ENCODE measurements at regions not wholly inside any gene's neighbourhood (a gene's known extent, or its start where the extent isn't known, plus 50 kb on each side); places are given as distances from the start of the nearest gene placed in this dataset.

DNA sequence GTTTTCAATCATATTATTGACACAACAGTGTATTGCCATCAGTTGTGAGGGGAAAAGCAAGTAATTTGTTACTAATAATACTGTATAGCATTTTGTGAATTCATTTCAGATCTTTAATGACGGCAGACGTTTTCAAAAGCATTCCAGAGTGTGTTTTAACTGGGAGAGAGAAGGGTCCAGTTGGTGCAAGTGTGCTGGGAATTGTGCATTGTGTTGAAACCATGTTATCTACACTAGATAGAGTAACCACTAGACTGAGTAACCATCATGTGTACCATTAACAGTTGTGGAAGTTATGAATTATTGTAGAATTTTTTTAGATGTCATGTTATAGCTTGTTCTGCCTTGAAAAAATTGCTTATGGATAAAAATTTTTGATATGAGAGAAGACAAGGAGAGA lies 104.5 kb upstream of the VEGFC start:
- H3K4me3 ChIP-seq (ENCODE audit: low read depth, low read length) = no peak overlapping the region
- TF ChIP-seq, protein P1, sequence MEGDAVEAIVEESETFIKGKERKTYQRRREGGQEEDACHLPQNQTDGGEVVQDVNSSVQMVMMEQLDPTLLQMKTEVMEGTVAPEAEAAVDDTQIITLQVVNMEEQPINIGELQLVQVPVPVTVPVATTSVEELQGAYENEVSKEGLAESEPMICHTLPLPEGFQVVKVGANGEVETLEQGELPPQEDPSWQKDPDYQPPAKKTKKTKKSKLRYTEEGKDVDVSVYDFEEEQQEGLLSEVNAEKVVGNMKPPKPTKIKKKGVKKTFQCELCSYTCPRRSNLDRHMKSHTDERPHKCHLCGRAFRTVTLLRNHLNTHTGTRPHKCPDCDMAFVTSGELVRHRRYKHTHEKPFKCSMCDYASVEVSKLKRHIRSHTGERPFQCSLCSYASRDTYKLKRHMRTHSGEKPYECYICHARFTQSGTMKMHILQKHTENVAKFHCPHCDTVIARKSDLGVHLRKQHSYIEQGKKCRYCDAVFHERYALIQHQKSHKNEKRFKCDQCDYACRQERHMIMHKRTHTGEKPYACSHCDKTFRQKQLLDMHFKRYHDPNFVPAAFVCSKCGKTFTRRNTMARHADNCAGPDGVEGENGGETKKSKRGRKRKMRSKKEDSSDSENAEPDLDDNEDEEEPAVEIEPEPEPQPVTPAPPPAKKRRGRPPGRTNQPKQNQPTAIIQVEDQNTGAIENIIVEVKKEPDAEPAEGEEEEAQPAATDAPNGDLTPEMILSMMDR (IDR thresholded peaks at IDR 0.05; ENCODE audit: borderline replicate concordance, insufficient read depth, low read depth, low read length) = no peak

DNA sequence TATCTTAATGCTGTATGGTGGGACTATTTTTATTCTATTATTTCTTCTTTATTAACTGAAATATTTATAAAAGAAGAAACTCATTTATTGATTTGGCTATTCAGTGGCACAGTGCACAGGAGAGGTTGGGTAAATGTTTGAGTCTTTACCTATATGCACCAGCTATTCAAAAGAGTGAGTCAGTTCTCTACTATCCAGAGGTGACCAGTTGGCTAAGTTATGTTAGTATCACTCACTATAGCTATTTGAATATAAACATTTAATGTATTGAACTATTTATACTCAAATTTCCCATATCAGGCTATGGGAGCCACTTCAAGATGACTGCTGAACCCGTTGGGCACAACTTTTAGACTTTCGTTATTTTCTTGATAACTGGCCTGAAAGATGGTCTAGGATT lies 106.1 kb upstream of the VEGFC start:
- TF ChIP-seq, protein P1 (IDR thresholded peaks at IDR 0.05; ENCODE audit: borderline replicate concordance, insufficient read depth, low read depth, low read length) = no peak
- H3K4me3 ChIP-seq (ENCODE audit: low read depth, low read length) = no peak overlapping the region

DNA sequence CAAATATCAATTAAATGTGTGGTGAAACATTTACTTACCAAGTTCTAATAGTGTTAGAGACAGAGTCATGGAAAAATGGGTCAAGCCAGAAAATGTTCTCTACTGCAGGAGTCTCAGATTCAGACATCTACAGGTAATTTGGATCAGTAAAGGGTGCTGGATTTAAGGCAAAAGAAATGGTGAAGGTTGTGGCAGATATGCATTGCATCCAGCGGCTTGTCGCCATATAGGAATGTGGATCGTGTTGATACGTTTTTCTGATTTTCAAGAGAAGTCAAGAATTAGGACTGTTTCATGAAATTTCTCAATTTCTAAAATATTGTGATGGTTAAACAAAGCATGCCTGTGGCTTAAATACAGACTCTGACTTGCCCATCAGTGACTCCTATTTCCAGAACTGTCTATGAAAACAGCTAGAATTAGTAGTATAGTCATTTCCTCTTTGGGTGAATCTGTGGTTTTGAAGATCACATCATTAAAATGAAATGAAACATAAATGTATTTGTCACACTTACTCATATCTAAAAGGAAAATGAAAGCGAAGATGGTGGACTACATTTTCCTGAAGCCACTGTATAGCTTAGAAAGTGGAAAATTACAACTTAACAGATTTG lies 110.1 kb upstream of the VEGFC start:
- no peak overlapping the region for H3K4me3 ChIP-seq (ENCODE audit: low read depth, low read length)
- TF ChIP-seq, protein P1 (IDR thresholded peaks at IDR 0.05; ENCODE audit: borderline replicate concordance, insufficient read depth, low read depth, low read length) = no peak

DNA sequence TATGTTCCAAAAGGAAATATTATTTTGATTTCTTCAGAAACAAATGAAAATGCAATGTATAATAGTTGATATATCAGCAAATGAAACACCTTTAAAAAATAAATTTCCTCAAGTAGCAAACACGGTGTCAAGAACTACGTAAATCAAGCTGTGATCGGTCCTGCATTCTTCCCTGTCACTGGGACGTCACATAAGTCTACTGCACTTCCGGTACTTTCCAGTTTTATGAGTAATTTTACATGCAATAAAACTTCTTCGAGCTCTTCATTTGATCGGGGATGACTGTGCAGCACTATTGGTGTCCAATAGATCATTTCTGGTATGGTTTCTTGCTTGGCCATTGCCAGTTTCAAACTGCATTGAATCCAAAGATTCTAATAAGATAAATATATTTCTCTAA lies 114.0 kb upstream of the VEGFC start:
- no peak overlapping the region for H3K4me3 ChIP-seq (ENCODE audit: low read depth, low read length)
- TF ChIP-seq, protein P1 (IDR thresholded peaks at IDR 0.05; ENCODE audit: borderline replicate concordance, insufficient read depth, low read depth, low read length) = no peak

DNA sequence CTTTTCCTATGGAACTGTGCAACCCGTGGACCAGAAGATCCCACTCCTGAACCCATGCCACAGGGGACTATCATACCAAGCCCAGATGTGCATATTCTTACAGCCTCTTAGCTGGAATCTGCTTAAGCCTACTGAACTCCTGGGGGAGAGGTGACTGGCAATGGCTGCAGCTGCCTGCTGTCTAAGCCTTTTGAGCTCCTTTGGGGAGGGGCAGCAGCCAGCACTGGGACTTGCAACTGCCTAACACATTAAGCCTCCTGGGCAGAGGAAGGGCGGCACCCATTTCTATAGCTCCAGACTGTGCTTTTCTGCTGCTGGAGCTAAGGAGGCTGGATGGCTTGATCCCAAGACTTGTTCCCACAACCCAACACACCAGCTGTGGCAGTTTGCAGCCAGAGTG lies 117.9 kb upstream of the VEGFC start:
- TF ChIP-seq, protein P1 (IDR thresholded peaks at IDR 0.05; ENCODE audit: borderline replicate concordance, insufficient read depth, low read depth, low read length) = no peak
- no peak overlapping the region for H3K4me3 ChIP-seq (ENCODE audit: low read depth, low read length)

DNA sequence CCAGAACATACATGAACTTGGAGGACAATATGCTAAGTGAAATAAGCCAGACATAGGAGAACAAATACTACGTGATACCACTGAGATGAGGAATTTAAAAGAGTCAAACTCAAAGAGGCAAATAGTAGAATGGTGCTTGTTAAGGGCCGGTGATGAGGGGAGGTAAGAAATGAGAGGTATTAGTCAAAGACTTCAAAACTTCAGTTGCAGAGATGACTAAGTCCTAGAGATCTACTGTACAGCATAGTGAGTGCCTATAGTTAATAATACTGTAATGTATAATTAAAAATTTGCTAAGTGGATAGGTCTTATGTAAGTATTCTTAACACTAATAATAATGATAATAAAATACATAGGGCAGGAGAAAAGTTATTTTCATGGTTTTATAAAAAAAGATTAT lies 126.9 kb upstream of the VEGFC start:
- TF ChIP-seq, protein P1 (IDR thresholded peaks at IDR 0.05; ENCODE audit: borderline replicate concordance, insufficient read depth, low read depth, low read length) = no peak
- no peak overlapping the region for H3K4me3 ChIP-seq (ENCODE audit: low read depth, low read length)

DNA sequence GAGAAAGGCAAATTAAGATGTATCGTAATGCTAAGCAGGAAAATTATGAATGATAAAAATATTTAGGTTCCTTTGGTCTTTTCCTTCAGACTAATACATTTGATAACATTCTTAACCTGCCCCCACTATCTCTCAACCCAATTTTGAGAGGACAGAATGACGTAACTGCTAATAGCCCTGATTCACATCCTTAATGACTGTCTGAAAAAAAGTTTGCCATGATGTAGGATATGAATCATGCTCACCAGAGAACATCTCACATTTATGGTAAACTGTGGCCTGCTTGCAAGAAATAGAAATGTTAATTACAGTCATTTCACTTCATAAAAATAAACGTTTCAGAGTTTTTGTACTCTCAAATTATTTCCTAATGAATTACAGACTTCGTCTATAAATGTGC lies 128.0 kb upstream of the VEGFC start:
- TF ChIP-seq, protein P1 (IDR thresholded peaks at IDR 0.05; ENCODE audit: borderline replicate concordance, insufficient read depth, low read depth, low read length) = no peak
- no peak overlapping the region for H3K4me3 ChIP-seq (ENCODE audit: low read depth, low read length)

All from GM12875 (cell line).